ENCODE measurements at regions not wholly inside any gene's neighbourhood (a gene's known extent, or its start where the extent isn't known, plus 50 kb on each side); places are given as distances from the start of the nearest gene placed in this dataset.

DNA sequence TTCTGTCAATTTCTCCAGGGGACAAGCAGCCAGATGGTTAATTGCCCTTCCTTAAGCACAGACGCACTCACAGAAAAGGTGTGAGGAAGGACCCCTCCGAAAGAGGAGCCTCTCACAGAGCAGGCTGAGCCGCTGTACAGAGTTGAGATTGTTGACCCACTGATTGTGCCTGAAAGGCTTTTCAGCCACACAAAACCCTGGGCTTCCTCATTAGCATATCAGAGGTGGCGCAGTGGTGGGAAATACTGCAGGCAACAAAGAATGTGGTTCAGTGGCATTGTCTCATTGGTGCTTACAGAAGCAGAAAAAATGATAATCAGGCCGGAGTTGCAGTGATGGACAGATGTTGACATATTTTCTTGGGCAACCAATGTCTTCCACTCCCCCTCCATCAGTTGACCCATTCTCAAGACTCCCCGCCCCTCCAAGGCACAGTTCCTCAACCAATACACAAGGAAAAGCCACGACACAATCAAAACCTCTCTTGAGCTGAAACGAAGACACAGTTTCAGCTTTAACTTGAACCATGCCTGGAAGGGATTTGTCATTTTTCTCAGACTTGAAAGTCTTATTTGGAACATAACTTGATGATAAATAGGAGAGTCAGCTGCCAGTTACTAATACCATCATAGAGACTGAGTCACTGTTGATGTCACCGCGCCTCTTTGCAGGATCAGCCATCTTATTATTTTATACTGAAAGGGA lies 53.1 kb downstream of the ATXN3L start:
- peaks cover 8% of the 10 kb centered on the region for H3K4me1 Mint-ChIP-seq (ENCODE audit: low read depth)
- H3K27me3 Mint-ChIP-seq (ENCODE audit: low read depth), result no peaks in the 10 kb centered on the region
- ATAC-seq (peak in 1 of 2 donors; percentile 54), DNase-seq (no peak)
- H3K4me3 Mint-ChIP-seq, result no peak overlapping the region
- no peaks in the 10 kb centered on the region for H3K9me3 Mint-ChIP-seq
- H3K36me3 Mint-ChIP-seq (ENCODE audit: insufficient read depth), result no peaks in the 10 kb centered on the region

GRCh38 chrX:13265549-13266132 lies 54.2 kb downstream of the ATXN3L start:
- no peak overlapping the region for H3K4me3 Mint-ChIP-seq

GRCh38 chrX:13265111-13265510 lies 54.7 kb downstream of the ATXN3L start:
- no peak for ATAC-seq
- no peaks in the 10 kb centered on the region for H3K36me3 Mint-ChIP-seq (ENCODE audit: insufficient read depth)
- H3K9me3 Mint-ChIP-seq, result no peaks in the 10 kb centered on the region
- no peaks in the 10 kb centered on the region for H3K27me3 Mint-ChIP-seq (ENCODE audit: low read depth)
- H3K4me1 Mint-ChIP-seq (ENCODE audit: low read depth), result peaks cover 8% of the 10 kb centered on the region
- H3K4me3 Mint-ChIP-seq, result no peak overlapping the region
- no peak for DNase-seq

More at GRCh38 chrX:13265549-13266132, 54.2 kb downstream of the ATXN3L start:
- Mint-ChIP-seq H3K9me3 (no peaks in the 10 kb centered on the region), H3K4me1 (ENCODE audit: low read depth) (peaks cover 8% of the 10 kb centered on the region), H3K36me3 (ENCODE audit: insufficient read depth) (no peaks in the 10 kb centered on the region), H3K27me3 (ENCODE audit: low read depth) (no peaks in the 10 kb centered on the region)
- ATAC-seq, result no peak
- no peak for DNase-seq

DNA sequence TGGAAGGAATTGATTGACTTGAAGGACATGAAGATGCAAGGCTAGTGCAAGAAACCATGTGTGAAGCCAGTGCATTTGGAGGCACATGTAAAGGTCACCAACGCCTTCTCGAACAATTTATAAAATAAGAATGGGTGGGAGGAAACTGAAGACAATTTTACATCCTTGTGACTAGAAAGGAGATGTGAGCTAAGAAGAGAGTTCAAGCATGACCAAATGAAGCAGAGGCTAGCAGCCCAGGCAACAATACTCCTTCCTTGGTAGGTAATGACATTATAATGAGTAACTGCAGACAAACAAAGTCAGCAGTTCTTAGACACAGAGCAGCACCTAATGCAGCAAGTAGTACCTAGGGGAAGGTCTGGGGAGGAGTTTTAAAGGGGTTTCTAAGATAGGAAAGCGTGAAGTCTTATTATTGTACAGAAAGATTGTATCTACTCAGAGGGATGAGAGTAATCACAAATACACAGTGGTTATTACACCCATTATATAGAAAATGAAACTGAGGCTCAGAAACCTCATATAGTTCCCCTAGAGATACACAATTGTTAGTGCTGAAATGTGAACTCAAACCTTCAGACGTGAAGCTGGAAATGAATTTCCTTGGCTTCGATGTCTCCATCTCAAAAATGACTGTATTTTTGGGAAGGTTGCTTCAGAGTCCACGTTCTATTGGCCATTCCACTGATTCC lies 56.1 kb downstream of the ATXN3L start:
- DNase-seq, result no peak
- Mint-ChIP-seq H3K4me3 (no peak overlapping the region), H3K36me3 (ENCODE audit: insufficient read depth) (no peaks in the 10 kb centered on the region), H3K27me3 (ENCODE audit: low read depth) (no peaks in the 10 kb centered on the region), H3K4me1 (ENCODE audit: low read depth) (peaks cover 8% of the 10 kb centered on the region), H3K9me3 (no peaks in the 10 kb centered on the region)
- no peak for ATAC-seq

DNA sequence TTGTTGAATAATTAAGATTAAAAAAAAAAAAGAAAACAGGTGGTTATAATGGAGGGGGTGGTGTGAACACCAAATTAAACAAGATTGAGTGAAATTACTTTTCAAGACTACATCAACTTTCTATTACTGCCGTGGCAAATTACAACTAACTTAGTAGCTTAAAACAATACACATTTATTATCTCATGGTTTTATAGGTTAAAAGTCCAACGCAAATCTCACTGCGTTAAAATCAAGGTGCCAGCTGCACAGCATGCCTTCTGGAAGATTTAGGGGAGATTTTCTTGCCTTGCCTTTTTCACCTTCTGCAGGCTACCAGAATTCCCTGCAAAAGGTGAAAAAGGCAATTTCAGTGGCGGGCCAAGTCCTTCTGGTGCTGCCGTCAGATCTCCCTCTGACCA lies 58.5 kb downstream of the ATXN3L start:
- no peak for DNase-seq
- Mint-ChIP-seq H3K27me3 (ENCODE audit: low read depth) (no peaks in the 10 kb centered on the region), H3K4me3 (no peak overlapping the region), H3K36me3 (ENCODE audit: insufficient read depth) (no peaks in the 10 kb centered on the region), H3K9me3 (no peaks in the 10 kb centered on the region), H3K4me1 (ENCODE audit: low read depth) (peaks cover 17% of the 10 kb centered on the region)
- ATAC-seq, result no peak

- DNase-seq (no peak), ATAC-seq (no peak)
- H3K27me3 Mint-ChIP-seq (ENCODE audit: low read depth), result no peaks in the 10 kb centered on the region
- H3K9me3 Mint-ChIP-seq, result no peaks in the 10 kb centered on the region
- H3K4me1 Mint-ChIP-seq (ENCODE audit: low read depth), result peaks cover 22% of the 10 kb centered on the region
- no peak overlapping the region for H3K4me3 Mint-ChIP-seq
- no peaks in the 10 kb centered on the region for H3K36me3 Mint-ChIP-seq (ENCODE audit: insufficient read depth)
These were observed 59.3 kb downstream of the ATXN3L start for GRCh38 chrX:13260598-13260997.

- ATAC-seq, result no peak
- Mint-ChIP-seq H3K27me3 (ENCODE audit: low read depth) (no peaks in the 10 kb centered on the region), H3K36me3 (ENCODE audit: insufficient read depth) (no peaks in the 10 kb centered on the region), H3K9me3 (no peaks in the 10 kb centered on the region), H3K4me1 (ENCODE audit: low read depth) (peaks cover 32% of the 10 kb centered on the region), H3K4me3 (no peak overlapping the region)
- DNase-seq, result no peak
These were observed 61.1 kb downstream of the ATXN3L start for GRCh38 chrX:13258725-13259124.

DNA sequence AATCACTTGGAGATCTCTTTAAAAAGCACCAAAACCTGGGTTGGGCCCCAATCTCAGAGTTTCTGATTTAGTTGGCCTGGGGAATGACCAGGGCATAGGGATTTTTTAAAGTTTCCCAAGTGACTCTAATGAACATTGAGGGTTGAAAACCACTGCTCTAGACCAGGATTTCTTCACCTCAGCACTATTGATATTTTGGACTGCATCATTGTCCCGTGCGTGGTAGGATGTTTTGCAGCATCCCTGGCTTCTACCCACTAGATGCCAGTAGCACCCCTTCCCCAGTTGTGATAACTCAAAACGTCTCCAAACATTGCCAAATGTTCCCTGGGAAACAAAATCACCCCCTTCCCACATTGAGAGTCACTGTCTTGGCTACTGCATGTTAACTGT lies 61.8 kb downstream of the ATXN3L start:
- no peaks in the 10 kb centered on the region for H3K36me3 Mint-ChIP-seq (ENCODE audit: insufficient read depth)
- no peaks in the 10 kb centered on the region for H3K27me3 Mint-ChIP-seq (ENCODE audit: low read depth)
- no peaks in the 10 kb centered on the region for H3K9me3 Mint-ChIP-seq
- no peak for ATAC-seq
- H3K4me3 Mint-ChIP-seq, result no peak overlapping the region
- H3K4me1 Mint-ChIP-seq (ENCODE audit: low read depth), result peaks cover 33% of the 10 kb centered on the region
- DNase-seq, result no peak

- Mint-ChIP-seq H3K36me3 (ENCODE audit: insufficient read depth) (no peaks in the 10 kb centered on the region), H3K4me1 (ENCODE audit: low read depth) (peaks cover 33% of the 10 kb centered on the region), H3K9me3 (no peaks in the 10 kb centered on the region), H3K4me3 (no peak overlapping the region), H3K27me3 (ENCODE audit: low read depth) (no peaks in the 10 kb centered on the region)
- ATAC-seq (peak in 1 of 2 donors; percentile 48), DNase-seq (no peak)
These were observed 62.4 kb downstream of the ATXN3L start for GRCh38 chrX:13257223-13258051.

GRCh38 chrX:13256603-13257002 lies 63.2 kb downstream of the ATXN3L start:
- no peak for ATAC-seq
- Mint-ChIP-seq H3K4me3 (no peak overlapping the region), H3K9me3 (no peaks in the 10 kb centered on the region), H3K27me3 (ENCODE audit: low read depth) (no peaks in the 10 kb centered on the region), H3K4me1 (ENCODE audit: low read depth) (peaks cover 33% of the 10 kb centered on the region), H3K36me3 (ENCODE audit: insufficient read depth) (no peaks in the 10 kb centered on the region)
- no peak for DNase-seq

DNA sequence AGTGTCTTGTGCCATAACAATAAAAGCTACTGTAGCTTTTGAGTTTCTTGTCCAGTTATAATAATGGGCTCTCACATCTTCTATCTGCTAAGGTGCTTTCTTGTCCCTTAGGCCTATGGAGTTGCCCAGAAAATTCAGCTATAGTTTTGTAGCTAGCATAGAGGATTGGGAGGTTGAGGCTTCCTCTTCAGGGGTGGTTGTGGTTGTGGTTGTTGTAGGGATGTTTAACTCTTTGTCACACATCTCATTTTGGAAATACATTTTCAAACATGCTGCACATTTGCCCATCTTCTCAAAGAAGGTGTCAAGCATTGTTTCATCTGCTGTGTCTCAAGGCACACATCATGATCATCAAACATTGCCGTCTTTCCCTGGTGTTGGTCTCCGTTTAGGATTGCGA lies 65.0 kb downstream of the ATXN3L start:
- no peaks in the 10 kb centered on the region for H3K9me3 Mint-ChIP-seq
- ATAC-seq (no peak), DNase-seq (no peak)
- no peaks in the 10 kb centered on the region for H3K27me3 Mint-ChIP-seq (ENCODE audit: low read depth)
- H3K36me3 Mint-ChIP-seq (ENCODE audit: insufficient read depth), result no peaks in the 10 kb centered on the region
- no peak overlapping the region for H3K4me3 Mint-ChIP-seq
- H3K4me1 Mint-ChIP-seq (ENCODE audit: low read depth), result peaks cover 33% of the 10 kb centered on the region

- no peaks in the 10 kb centered on the region for H3K36me3 Mint-ChIP-seq (ENCODE audit: insufficient read depth)
- no peak overlapping the region for H3K4me3 Mint-ChIP-seq
- DNase-seq (no peak), ATAC-seq (no peak)
- H3K9me3 Mint-ChIP-seq, result no peaks in the 10 kb centered on the region
- peaks cover 33% of the 10 kb centered on the region for H3K4me1 Mint-ChIP-seq (ENCODE audit: low read depth)
- H3K27me3 Mint-ChIP-seq (ENCODE audit: low read depth), result no peaks in the 10 kb centered on the region
These were observed 65.6 kb downstream of the ATXN3L start for GRCh38 chrX:13254076-13254785.

DNA sequence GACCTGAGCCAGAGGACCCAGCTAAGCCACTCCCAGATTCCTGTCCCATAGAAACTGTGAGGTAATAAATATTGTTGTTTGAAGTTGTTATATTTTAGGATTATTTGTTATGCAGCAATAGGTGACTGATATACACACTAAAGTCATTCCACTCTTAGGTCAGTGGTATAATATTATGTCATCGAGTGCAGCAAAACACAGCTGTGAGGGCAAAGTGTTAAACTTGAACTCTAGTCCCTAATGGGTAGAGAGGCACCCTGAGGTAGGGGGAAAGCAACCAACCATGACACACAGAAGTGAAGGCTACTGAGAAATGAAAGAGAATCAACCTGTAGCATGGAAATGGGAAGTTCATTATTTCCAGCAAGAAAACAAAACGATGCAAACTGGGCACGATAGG lies 66.6 kb downstream of the ATXN3L start:
- Mint-ChIP-seq H3K9me3 (no peaks in the 10 kb centered on the region), H3K36me3 (ENCODE audit: insufficient read depth) (no peaks in the 10 kb centered on the region), H3K4me1 (ENCODE audit: low read depth) (peaks cover 33% of the 10 kb centered on the region), H3K27me3 (ENCODE audit: low read depth) (no peaks in the 10 kb centered on the region), H3K4me3 (no peak overlapping the region)
- DNase-seq, result no peak
- ATAC-seq, result no peak

- ATAC-seq (no peak), DNase-seq (no peak)
- Mint-ChIP-seq H3K4me3 (no peak overlapping the region), H3K36me3 (ENCODE audit: insufficient read depth) (no peaks in the 10 kb centered on the region), H3K27me3 (ENCODE audit: low read depth) (no peaks in the 10 kb centered on the region), H3K4me1 (ENCODE audit: low read depth) (peaks cover 33% of the 10 kb centered on the region), H3K9me3 (no peaks in the 10 kb centered on the region)
These were observed 67.1 kb downstream of the ATXN3L start for GRCh38 chrX:13252726-13253125.

Measured in activated T-cell treated with anti-CD3 and anti-CD28 coated beads, Interleukin-2, amount 50 U/mL, for 4 hours (primary cell).